Esophagus muscularis mucosa (tissue), 4 donors: ENCODE measurements at regions not wholly inside any gene's neighbourhood (a gene's known extent, or its start where the extent isn't known, plus 50 kb on each side); places are given as distances from the start of the nearest gene placed in this dataset.

Source experiments
- DNase-seq: peaks from one replicate; pipeline ENCODE4 v3.0.0-alpha.2; 2017; ENCODE audit errors: extremely low spot score
- H3K27ac ChIP-seq, 4 donors: fragments of 200-600 bp; sonication (generic); replicated peaks in 1 of 4; 1 replicate in 3 of 4; 2 replicates in 1 of 4; pipeline ENCODE4 v1.5.1; 2016 to 2019; ENCODE audit warnings: mild to moderate bottlenecking in 1 of 4
- H3K27me3 ChIP-seq, 4 donors: fragments of 200-600 bp; sonication (generic); one replicate each; pipeline versions ENCODE4 v1.5.1 to v1.6.0; 2016 to 2019
- H3K36me3 ChIP-seq, 4 donors: fragments of 200-600 bp; sonication (generic); one replicate each; pipeline ENCODE4 v1.5.1; 2016 to 2019
- H3K4me1 ChIP-seq, 4 donors: fragments of 200-600 bp; sonication (generic); one replicate each; pipeline ENCODE4 v1.5.1; 2016 to 2019
- H3K4me3 ChIP-seq, 4 donors: fragments of 200-600 bp; sonication (generic); 1 replicate in 2 of 4; 2 replicates in 2 of 4; pipeline ENCODE4 v1.5.1; 2016 to 2019; ENCODE audit warnings: mild to moderate bottlenecking in 4 of 4, moderate library complexity in 1 of 4
- H3K9me3 ChIP-seq, 4 donors: fragments of 200-600 bp; sonication (generic); 1 replicate in 3 of 4; 2 replicates in 1 of 4; pipeline ENCODE4 v1.5.1; 2016 to 2019
- EP300 ChIP-seq: sonication (generic); formaldehyde crosslinking; IDR thresholded peaks from one replicate; pipeline ENCODE4 v1.6.1; 2017; ENCODE audit warnings: antibody characterized with exemption
- POLR2A ChIP-seq: fragments of 450-650 bp; IDR thresholded peaks from one replicate; pipeline ENCODE4 v1.6.1; 2017; ENCODE audit warnings: antibody characterized with exemption, moderate library complexity, mild to moderate bottlenecking, low read depth
- POLR2AphosphoS5 ChIP-seq, 2 donors: sonication (generic); formaldehyde crosslinking; IDR thresholded peaks; one replicate each; pipeline ENCODE4 v1.6.1; 2017; ENCODE audit warnings: antibody characterized with exemption in 2 of 2
- WGBS: methylation state at CpG from one replicate; pipeline ENCODE4 v1.1.5; 2018; 5-methylcytosine and 5-hydroxymethylcytosine counted together
- intact Hi-C: fragments of 100-400 bp; cut with DNase I; formaldehyde crosslinking; loops from one replicate; pipeline ENCODE4 v1.15.1; 2023
- TF ChIP-seq, protein P1 (sequence below), 3 experiments: fragments of 200-600 bp in 2 of 3; fragments of 450-650 bp in 1 of 3; sonication (generic) in 2 of 3; IDR thresholded peaks; one replicate each; pipeline ENCODE4 v1.5.1; 2017 to 2019; ENCODE audit warnings: antibody characterized with exemption in 3 of 3, mild to moderate bottlenecking in 2 of 3, moderate library complexity in 1 of 3

DNA sequence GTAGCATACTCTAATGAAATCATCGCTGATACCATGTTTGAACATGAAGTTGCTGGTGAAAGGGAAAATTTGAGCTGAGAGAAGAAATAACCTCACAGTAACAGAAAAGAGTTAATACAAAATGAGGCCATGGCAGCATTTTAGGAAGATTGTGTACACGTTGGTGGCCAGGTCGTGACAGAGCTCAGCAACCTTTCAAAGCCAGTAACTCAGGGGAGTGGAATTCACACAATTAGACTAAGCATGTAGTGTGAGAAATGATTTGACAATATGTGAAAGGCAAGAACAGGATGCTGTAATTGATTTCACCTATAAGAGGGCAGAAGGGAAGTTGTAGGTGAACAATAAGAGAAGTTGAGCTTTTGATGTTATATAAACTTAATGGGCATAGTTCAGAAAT is 246.3 kb downstream of the OGFRL1 start:
- TF ChIP-seq, protein P1, sequence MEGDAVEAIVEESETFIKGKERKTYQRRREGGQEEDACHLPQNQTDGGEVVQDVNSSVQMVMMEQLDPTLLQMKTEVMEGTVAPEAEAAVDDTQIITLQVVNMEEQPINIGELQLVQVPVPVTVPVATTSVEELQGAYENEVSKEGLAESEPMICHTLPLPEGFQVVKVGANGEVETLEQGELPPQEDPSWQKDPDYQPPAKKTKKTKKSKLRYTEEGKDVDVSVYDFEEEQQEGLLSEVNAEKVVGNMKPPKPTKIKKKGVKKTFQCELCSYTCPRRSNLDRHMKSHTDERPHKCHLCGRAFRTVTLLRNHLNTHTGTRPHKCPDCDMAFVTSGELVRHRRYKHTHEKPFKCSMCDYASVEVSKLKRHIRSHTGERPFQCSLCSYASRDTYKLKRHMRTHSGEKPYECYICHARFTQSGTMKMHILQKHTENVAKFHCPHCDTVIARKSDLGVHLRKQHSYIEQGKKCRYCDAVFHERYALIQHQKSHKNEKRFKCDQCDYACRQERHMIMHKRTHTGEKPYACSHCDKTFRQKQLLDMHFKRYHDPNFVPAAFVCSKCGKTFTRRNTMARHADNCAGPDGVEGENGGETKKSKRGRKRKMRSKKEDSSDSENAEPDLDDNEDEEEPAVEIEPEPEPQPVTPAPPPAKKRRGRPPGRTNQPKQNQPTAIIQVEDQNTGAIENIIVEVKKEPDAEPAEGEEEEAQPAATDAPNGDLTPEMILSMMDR (IDR thresholded peaks at IDR 0.05) = no peak
- TF ChIP-seq EP300 (no peak), POLR2A (no peak), POLR2AphosphoS5 (IDR thresholded peaks at IDR 0.05) (no peak)
- no peak for DNase-seq
- Histone ChIP-seq H3K4me3 (no peak overlapping the region), H3K4me1 (no peaks in the 10 kb centered on the region), H3K27me3 (no peaks in the 10 kb centered on the region), H3K9me3 (no peaks in the 10 kb centered on the region), H3K27ac (no peak overlapping the region), H3K36me3 (no peaks in the 10 kb centered on the region)
- intact Hi-C loops = loop anchor here (5.0 kb wide), 1 partner anchor 552 kb away; no protein-coding TSS in a partner anchor
- WGBS = 78% methylated on average over 3 of the region's 3 CpGs

DNA sequence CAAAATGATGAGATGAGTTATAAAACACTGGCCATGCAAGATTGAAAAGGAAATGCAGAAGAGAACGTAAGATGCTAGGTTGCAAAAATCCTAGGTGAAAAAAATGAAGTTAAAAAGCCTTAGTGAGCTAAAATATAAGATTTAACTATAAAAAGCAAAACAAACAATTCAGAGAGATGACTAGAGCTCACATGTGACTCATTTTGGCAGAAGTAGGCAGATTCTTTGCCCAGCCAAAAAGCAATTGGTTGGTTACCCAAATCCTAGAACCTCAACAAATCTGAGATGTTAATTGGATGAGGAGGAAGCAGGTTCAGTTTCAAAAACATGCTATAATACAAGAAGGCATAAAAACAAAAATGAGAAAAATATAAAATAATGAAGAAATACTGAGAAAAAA is 249.1 kb downstream of the OGFRL1 start:
- Histone ChIP-seq H3K27me3 (no peaks in the 10 kb centered on the region), H3K27ac (no peak overlapping the region)
- intact Hi-C loops = loop anchor here (5.0 kb wide), 1 partner anchor 550 kb away; no protein-coding TSS in a partner anchor

DNA sequence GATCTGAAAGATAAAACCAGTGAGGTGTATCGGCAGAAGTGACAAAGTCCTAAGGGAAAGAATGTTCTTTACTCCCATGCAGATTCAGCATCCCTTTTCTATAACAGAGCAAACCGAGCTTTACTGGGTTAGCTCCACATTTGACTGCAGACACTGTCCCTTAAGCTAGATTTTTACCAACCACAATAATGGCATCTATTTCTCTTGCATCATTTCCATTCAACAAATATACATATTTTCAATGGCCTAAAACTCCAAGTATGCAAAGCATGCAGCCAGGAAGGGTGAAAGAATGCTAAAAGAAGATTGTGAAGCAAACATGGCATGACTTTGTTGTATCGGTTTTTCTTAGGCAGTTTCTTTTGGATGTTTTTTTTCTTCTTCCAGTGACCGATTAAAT is 255.4 kb downstream of the OGFRL1 start:
- H3K36me3 ChIP-seq = no peaks in the 10 kb centered on the region
- H3K9me3 ChIP-seq = no peaks in the 10 kb centered on the region
- H3K4me1 ChIP-seq = no peaks in the 10 kb centered on the region
- intact Hi-C loops = no loop called here
- 59% methylated on average over 4 of the region's 4 CpGs for WGBS
- DNase-seq = no peak
- H3K27me3 ChIP-seq = no peaks in the 10 kb centered on the region
- H3K4me3 ChIP-seq = no peak overlapping the region
- TF ChIP-seq EP300 = no peak
- TF ChIP-seq POLR2AphosphoS5 (IDR thresholded peaks at IDR 0.05) = no peak
- TF ChIP-seq, protein P1 (IDR thresholded peaks at IDR 0.05) = no peak
- no peak for TF ChIP-seq POLR2A
- H3K27ac ChIP-seq = no peak overlapping the region

More for the DNA sequence above, 249.1 kb downstream of the OGFRL1 start:
- DNase-seq = no peak
- 84% methylated on average over 1 of the region's 1 CpG for WGBS
- TF ChIP-seq POLR2A (no peak), POLR2AphosphoS5 (IDR thresholded peaks at IDR 0.05) (no peak), EP300 (no peak)
- TF ChIP-seq, protein P1 (IDR thresholded peaks at IDR 0.05) = no peak
- Histone ChIP-seq H3K9me3 (no peaks in the 10 kb centered on the region), H3K4me3 (no peak overlapping the region), H3K36me3 (no peaks in the 10 kb centered on the region), H3K4me1 (no peaks in the 10 kb centered on the region)

DNA sequence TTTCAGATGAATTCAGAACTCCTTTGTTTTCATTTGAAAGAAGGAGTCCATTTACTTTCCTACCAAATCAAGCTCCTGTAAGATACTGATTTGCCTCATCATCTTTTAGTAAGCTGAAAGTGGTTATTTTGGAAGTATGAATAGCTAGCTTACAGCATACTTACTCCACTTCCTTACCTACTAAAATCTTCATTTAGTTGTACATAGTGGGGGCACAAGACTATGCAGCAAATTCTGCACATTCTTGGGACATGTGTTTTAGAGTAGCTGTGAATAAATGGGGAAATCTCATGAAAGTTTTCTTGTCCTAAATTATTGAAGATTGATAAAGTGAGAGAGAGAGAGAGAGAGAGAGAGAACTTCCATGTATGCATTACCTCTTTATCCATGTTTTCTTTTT is 256.3 kb downstream of the OGFRL1 start:
- intact Hi-C loops = no loop called here
- no peaks in the 10 kb centered on the region for H3K9me3 ChIP-seq
- H3K4me1 ChIP-seq = no peaks in the 10 kb centered on the region
- H3K27ac ChIP-seq = no peak overlapping the region
- no peak overlapping the region for H3K4me3 ChIP-seq
- no peak for DNase-seq
- no peaks in the 10 kb centered on the region for H3K36me3 ChIP-seq
- H3K27me3 ChIP-seq = no peaks in the 10 kb centered on the region
- TF ChIP-seq POLR2A (no peak), EP300 (no peak), POLR2AphosphoS5 (IDR thresholded peaks at IDR 0.05) (no peak)
- TF ChIP-seq, protein P1 (IDR thresholded peaks at IDR 0.05) = no peak

DNA sequence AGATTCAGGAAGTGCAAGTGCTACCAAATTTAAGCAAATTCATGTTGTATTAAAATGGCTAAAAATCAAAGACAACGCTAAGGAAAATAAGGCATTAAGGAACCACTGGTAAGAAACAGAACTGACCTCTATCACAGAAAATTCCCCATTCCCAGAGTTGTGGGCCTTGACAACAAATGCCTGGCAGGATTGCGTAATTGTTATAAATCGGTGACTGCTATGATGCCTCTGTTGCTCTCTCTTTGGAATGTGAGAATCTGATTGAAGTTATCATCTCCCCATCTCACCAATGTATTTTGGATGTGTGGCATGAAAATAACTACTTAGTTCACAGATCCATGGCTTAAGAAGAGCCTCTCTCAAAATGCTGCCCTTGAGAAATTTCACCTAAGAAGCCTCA is 257.3 kb downstream of the OGFRL1 start:
- no peaks in the 10 kb centered on the region for H3K4me1 ChIP-seq
- DNase-seq = no peak
- TF ChIP-seq POLR2A (no peak), POLR2AphosphoS5 (IDR thresholded peaks at IDR 0.05) (no peak)
- TF ChIP-seq, protein P1 (IDR thresholded peaks at IDR 0.05) = no peak
- no peaks in the 10 kb centered on the region for H3K27me3 ChIP-seq
- no peaks in the 10 kb centered on the region for H3K36me3 ChIP-seq
- H3K9me3 ChIP-seq = no peaks in the 10 kb centered on the region
- 92% methylated on average over 3 of the region's 3 CpGs for WGBS
- no peak overlapping the region for H3K4me3 ChIP-seq
- H3K27ac ChIP-seq = no peak overlapping the region
- intact Hi-C loops = no loop called here
